AG04450 (cell line): ENCODE measurements at regions not wholly inside any gene's neighbourhood (a gene's known extent, or its start where the extent isn't known, plus 50 kb on each side); places are given as distances from the start of the nearest gene placed in this dataset.

Experiments used
- CTCF ChIA-PET: fragments of 300-600, 350-600 bp; formaldehyde crosslinking; extraction: SDS; loops from one replicate; lab custom pipeline; 2022; ENCODE audit warnings: antibody characterized with exemption, inconsistent platforms; lab: Charles Lee
- POLR2A ChIA-PET: fragments of 350-600 bp; formaldehyde crosslinking; extraction: SDS; loops from one replicate; lab custom pipeline; 2021; ENCODE audit warnings: antibody characterized with exemption, inconsistent platforms; lab: Yijun Ruan, JAX
- DNase-seq: peaks from one replicate; pipeline ENCODE4 v3.0.0-alpha.2; 2011; ENCODE audit warnings: low read depth, low spot score
- H3K27ac ChIP-seq: one replicate; pipeline ENCODE4 v1.5.1; 2012; ENCODE audit warnings: low read depth, low read length, control low read depth
- H3K27me3 ChIP-seq: one replicate; pipeline ENCODE4 v1.6.0; 2012; ENCODE audit warnings: low read length; ENCODE audit not compliant: control insufficient read depth, insufficient read depth
- H3K4me3 ChIP-seq: 2 replicates; pipeline ENCODE4 v1.5.1; 2011; ENCODE audit warnings: mild to moderate bottlenecking, low read depth, low read length, control low read depth
- H3K9me3 ChIP-seq: 2 replicates; pipeline ENCODE4 v1.5.1; 2012; ENCODE audit warnings: low read length; ENCODE audit not compliant: control insufficient read depth, insufficient read depth
- CTCF ChIP-seq: IDR thresholded peaks from 2 replicates; pipeline ENCODE4 v1.5.1; 2011; ENCODE audit warnings: low read depth, low read length, control low read depth, inconsistent platforms

- no peak for TF ChIP-seq CTCF
- ChIA-PET CTCF (no interaction called here), POLR2A (no interaction called here)
- no peak overlapping the region for H3K27ac ChIP-seq
- H3K27me3 ChIP-seq = no peaks in the 10 kb centered on the region
- no peak for DNase-seq
- H3K9me3 ChIP-seq = no peaks in the 10 kb centered on the region
- H3K4me3 ChIP-seq = no peak overlapping the region
Observed at GRCh38 chr2:189249901-189250300, 70.3 kb upstream of the COL5A2 start.

- Histone ChIP-seq H3K9me3 (no peaks in the 10 kb centered on the region), H3K27ac (no peak overlapping the region), H3K4me3 (no peak overlapping the region), H3K27me3 (no peaks in the 10 kb centered on the region)
- ChIA-PET POLR2A (no interaction called here), CTCF (interaction anchor here (0.9 kb wide), 1 partner anchor 159 kb away, joined by 6 read pairs; no protein-coding TSS in a partner anchor)
- TF ChIP-seq CTCF = no peak
- DNase-seq = no peak
Observed at GRCh38 chr2:189252991-189253675, 73.6 kb upstream of the COL5A2 start.

DNA sequence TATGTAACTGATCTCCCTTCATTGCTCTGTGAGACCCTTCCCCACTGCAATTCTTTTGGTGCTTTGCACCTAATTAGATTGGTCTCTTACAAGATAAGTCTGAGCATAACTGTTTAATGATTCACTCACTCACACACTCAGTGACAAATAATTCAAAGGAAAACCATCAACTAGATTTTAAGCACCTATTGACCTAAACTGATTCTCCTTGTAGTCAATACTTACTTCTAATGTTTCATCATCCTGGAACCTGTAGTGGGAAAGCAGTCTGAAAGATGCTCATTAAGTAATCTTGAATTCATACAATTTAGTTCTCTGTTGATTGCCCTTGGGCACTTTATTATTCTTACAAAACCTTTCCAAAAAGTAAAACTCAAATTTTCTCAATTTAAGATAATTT lies 74.3 kb upstream of the COL5A2 start:
- ChIA-PET CTCF (no interaction called here), POLR2A (no interaction called here)
- DNase-seq = no peak
- TF ChIP-seq CTCF = no peak
- no peaks in the 10 kb centered on the region for H3K9me3 ChIP-seq
- no peak overlapping the region for H3K4me3 ChIP-seq
- no peaks in the 10 kb centered on the region for H3K27me3 ChIP-seq
- no peak overlapping the region for H3K27ac ChIP-seq

- peak; percentile 16 for DNase-seq
- no peak overlapping the region for H3K4me3 ChIP-seq
- CTCF ChIA-PET = no interaction called here
- POLR2A ChIA-PET = no interaction called here
- no peaks in the 10 kb centered on the region for H3K9me3 ChIP-seq
- no peak for TF ChIP-seq CTCF
- no peaks in the 10 kb centered on the region for H3K27me3 ChIP-seq
- peak overlapping the region; percentile 73 for H3K27ac ChIP-seq
Observed at GRCh38 chr2:189254268-189254883, 74.8 kb upstream of the COL5A2 start.

- POLR2A ChIA-PET = no interaction called here
- DNase-seq = no peak
- no peak for TF ChIP-seq CTCF
- Histone ChIP-seq H3K4me3 (no peak overlapping the region), H3K9me3 (no peaks in the 10 kb centered on the region), H3K27me3 (no peaks in the 10 kb centered on the region), H3K27ac (no peak overlapping the region)
- CTCF ChIA-PET = no interaction called here
Observed at GRCh38 chr2:189255711-189256110, 76.2 kb upstream of the COL5A2 start.
